Upper lobe of left lung (tissue), 6 donors: ENCODE measurements at regions not wholly inside any gene's neighbourhood (a gene's known extent, or its start where the extent isn't known, plus 50 kb on each side); places are given as distances from the start of the nearest gene placed in this dataset.

Source experiments
- ATAC-seq, 2 donors: fragments of 200-7000 bp; cut with Tn5 transposase; one replicate each; pipeline ENCODE4 v1.9.1; 2022; ENCODE audit warnings: mild to moderate bottlenecking in 2 of 2, moderate library complexity in 2 of 2; ENCODE audit not compliant: low FRiP score in 2 of 2
- DNase-seq, 2 donors: peaks; one replicate each; pipeline ENCODE4 v3.0.0-alpha.2; 2019 to 2020
- H3K27ac ChIP-seq, 4 donors: fragments of 200-600 bp; sonication (generic); one replicate each; pipeline ENCODE4 v1.5.1; 2016 to 2019
- H3K27me3 ChIP-seq, 4 donors: fragments of 200-600 bp; sonication (generic); one replicate each; pipeline ENCODE4 v1.5.1; 2017 to 2019
- H3K36me3 ChIP-seq, 4 donors: fragments of 200-600 bp; sonication (generic); one replicate each; pipeline ENCODE4 v1.5.1; 2016 to 2019
- H3K4me1 ChIP-seq, 4 donors: fragments of 200-600 bp; sonication (generic); one replicate each; pipeline ENCODE4 v1.5.1; 2018 to 2019
- H3K4me3 ChIP-seq, 4 donors: fragments of 200-600 bp; sonication (generic); one replicate each; pipeline ENCODE4 v1.5.1; 2017 to 2019; ENCODE audit warnings: mild to moderate bottlenecking in 2 of 4, moderate library complexity in 1 of 4
- H3K9me3 ChIP-seq, 4 donors: fragments of 200-600 bp; sonication (generic); one replicate each; pipeline ENCODE4 v1.5.1; 2018 to 2019
- EP300 ChIP-seq, 4 donors: sonication (generic); formaldehyde crosslinking; IDR thresholded peaks; one replicate each; pipeline ENCODE4 v1.5.1; 2017; ENCODE audit warnings: antibody characterized with exemption in 4 of 4, control low read depth in 2 of 4
- POLR2A ChIP-seq, 4 donors: fragments of 450-650 bp; IDR thresholded peaks; one replicate each; pipeline ENCODE4 v1.5.1; 2016 to 2017; ENCODE audit warnings: antibody characterized with exemption in 4 of 4, mild to moderate bottlenecking in 2 of 4
- POLR2AphosphoS5 ChIP-seq, 2 donors: sonication (generic); formaldehyde crosslinking; IDR thresholded peaks; one replicate each; pipeline ENCODE4 v1.5.1; 2017; ENCODE audit warnings: antibody characterized with exemption in 2 of 2
- whole genome bisulfite sequencing, 2 donors: methylation state at CpG; one replicate each; pipeline ENCODE4 v1.1.5; 2017 to 2018; 5-methylcytosine and 5-hydroxymethylcytosine counted together
- TF ChIP-seq, protein P1 (sequence below), 6 experiments: fragments of 450-650 bp in 4 of 6; fragments of 200-600 bp in 2 of 6; sonication (generic) in 2 of 6; IDR thresholded peaks; one replicate each; pipeline ENCODE4 v1.5.1; 2016 to 2019; ENCODE audit warnings: antibody characterized with exemption in 6 of 6
- donor health status: DM: no; HTN: no; CAD: no; lungs with moderate emphysema.
- donor health status: DM: no; HTN: yes; CAD: no; lungs with severe emphysema.

DNA sequence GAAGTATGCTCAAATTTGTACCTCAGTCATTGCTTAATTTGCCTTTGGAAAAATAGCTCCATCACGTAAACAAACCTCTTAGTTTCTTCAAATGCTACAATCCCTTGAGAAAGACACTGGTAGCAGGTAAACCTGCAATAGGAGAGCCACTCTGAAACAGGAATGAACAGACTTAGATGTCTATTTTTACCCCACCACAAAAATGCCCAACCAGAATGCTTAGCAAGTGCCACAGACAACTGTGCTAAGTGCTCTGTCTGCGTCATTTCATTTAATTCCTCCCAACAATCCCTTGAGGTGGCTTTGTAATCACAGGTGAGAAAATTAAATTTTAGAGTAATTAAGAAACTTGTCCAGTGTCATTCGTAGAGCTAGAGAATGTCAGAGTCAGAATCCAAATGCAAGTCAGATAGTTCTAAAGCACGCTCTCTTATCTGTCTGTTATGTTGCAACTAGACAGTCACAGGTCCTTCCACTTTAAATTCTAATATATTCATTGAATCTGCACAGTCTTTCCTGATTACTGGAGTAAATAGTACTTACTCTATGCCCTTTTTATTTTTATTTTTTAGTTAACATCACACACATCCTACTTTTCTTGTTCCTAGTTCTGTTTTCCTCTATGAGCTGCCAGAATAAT, 89.0 kb upstream of the GRIA4 start:
- Histone ChIP-seq H3K27ac (no peak overlapping the region), H3K4me3 (no peak overlapping the region), H3K36me3 (no peaks in the 10 kb centered on the region), H3K9me3 (no peaks in the 10 kb centered on the region), H3K27me3 (no peaks in the 10 kb centered on the region), H3K4me1 (no peaks in the 10 kb centered on the region)
- TF ChIP-seq, protein P1, sequence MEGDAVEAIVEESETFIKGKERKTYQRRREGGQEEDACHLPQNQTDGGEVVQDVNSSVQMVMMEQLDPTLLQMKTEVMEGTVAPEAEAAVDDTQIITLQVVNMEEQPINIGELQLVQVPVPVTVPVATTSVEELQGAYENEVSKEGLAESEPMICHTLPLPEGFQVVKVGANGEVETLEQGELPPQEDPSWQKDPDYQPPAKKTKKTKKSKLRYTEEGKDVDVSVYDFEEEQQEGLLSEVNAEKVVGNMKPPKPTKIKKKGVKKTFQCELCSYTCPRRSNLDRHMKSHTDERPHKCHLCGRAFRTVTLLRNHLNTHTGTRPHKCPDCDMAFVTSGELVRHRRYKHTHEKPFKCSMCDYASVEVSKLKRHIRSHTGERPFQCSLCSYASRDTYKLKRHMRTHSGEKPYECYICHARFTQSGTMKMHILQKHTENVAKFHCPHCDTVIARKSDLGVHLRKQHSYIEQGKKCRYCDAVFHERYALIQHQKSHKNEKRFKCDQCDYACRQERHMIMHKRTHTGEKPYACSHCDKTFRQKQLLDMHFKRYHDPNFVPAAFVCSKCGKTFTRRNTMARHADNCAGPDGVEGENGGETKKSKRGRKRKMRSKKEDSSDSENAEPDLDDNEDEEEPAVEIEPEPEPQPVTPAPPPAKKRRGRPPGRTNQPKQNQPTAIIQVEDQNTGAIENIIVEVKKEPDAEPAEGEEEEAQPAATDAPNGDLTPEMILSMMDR (IDR thresholded peaks at IDR 0.05): no peak
- no peak for TF ChIP-seq EP300 (IDR thresholded peaks at IDR 0.05)
- TF ChIP-seq POLR2A (IDR thresholded peaks at IDR 0.05): no peak
- TF ChIP-seq POLR2AphosphoS5 (IDR thresholded peaks at IDR 0.05): no peak
- WGBS, 2 donors: 86% methylated on average over 4 of the region's 4 CpGs
- ATAC-seq (no peak), DNase-seq (no peak)

DNA sequence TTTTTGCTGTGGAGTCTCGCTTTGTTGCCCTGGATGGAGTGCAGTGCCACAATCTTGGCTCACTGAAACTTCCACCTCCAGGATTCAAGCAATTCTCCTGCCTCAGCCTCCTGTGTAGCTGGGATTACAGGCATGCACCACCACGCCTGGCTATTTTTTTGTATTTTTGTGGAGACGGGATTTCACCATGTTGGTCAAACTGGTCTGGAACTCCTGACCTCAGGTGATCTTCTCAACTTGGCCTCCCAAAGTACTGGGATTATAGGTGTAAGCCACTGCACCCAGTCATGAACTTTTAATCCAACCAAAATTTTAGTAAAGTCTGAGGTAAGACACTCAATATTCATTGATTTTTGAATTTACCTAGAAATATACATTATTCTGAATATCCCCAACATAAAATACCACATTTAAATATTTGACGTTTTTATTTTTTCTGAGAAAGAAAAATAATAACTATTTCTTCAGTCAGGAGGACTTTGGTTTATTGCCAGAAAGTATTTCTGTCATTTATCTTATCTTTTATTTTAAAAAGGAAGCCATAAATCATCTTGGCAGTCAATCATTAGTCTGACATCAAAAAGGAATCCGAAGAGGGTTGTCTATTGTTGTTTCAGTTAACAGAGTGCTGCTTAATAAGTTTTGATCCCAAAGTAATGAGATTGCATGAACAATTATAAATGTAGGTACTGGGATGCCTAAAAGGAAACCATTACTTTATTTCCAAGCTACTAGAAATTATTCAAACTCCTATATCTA, 102.2 kb upstream of the GRIA4 start:
- no peaks in the 10 kb centered on the region for H3K27me3 ChIP-seq

DNA sequence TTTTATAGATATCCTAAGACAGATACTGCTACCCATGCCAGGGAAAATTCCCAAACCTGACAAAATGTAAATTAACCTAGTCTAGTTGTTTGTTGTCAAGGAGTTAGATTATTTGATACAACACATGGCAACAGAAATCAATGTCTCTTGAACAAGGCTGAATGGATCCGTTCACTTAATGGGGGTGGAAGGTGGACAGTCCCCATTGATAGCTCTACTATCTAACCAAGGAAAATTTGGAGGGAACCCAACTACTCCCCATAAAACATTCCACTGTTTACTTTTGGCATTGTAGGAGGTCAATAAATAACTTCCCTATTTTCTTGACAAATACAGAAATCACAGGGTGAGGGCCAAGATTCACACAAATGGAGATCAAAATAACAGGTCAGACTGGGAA, 117.9 kb upstream of the GRIA4 start:
- TF ChIP-seq POLR2A (IDR thresholded peaks at IDR 0.05): no peak
- no peak for TF ChIP-seq EP300 (IDR thresholded peaks at IDR 0.05)
- no peak for TF ChIP-seq POLR2AphosphoS5 (IDR thresholded peaks at IDR 0.05)
- TF ChIP-seq, protein P1 (IDR thresholded peaks at IDR 0.05): no peak
- Histone ChIP-seq H3K36me3 (no peaks in the 10 kb centered on the region), H3K27ac (no peak overlapping the region), H3K4me1 (no peaks in the 10 kb centered on the region), H3K27me3 (no peaks in the 10 kb centered on the region), H3K9me3 (no peaks in the 10 kb centered on the region), H3K4me3 (no peak overlapping the region)
- WGBS, 2 donors: 89 to 100% methylated on average over 1 of the region's 1 CpG
- DNase-seq (no peak), ATAC-seq (no peak)

More for the DNA sequence above, 102.2 kb upstream of the GRIA4 start:
- 73 to 79% methylated on average over 5 of the region's 5 CpGs for WGBS, 2 donors
- no peak for DNase-seq
- TF ChIP-seq, protein P1 (IDR thresholded peaks at IDR 0.05): no peak
- TF ChIP-seq POLR2A (IDR thresholded peaks at IDR 0.05) (no peak), POLR2AphosphoS5 (IDR thresholded peaks at IDR 0.05) (no peak), EP300 (IDR thresholded peaks at IDR 0.05) (no peak)
- H3K36me3 ChIP-seq: no peaks in the 10 kb centered on the region
- ATAC-seq: no peak
- H3K4me3 ChIP-seq: no peak overlapping the region
- no peaks in the 10 kb centered on the region for H3K9me3 ChIP-seq
- H3K27ac ChIP-seq: no peak overlapping the region
- no peaks in the 10 kb centered on the region for H3K4me1 ChIP-seq

DNA sequence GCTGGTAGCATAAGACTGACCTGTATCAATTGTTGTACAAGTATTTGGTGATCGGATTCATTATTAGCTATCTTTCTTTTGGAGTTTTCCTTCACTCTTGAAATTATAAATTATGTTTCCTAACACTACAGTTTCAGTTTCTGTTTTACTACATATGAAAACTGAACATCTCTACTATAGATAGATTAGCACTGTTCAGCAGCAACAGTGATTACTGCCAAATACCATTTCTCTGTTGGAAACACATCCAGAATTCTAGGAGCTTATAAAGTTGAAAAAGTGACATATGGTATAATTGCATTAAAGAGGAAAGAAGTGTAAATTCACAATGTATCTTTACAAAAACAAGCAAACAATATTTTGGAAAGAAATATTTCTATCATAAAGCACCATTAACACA, 118.5 kb upstream of the GRIA4 start:
- Histone ChIP-seq H3K36me3 (no peaks in the 10 kb centered on the region), H3K4me1 (no peaks in the 10 kb centered on the region), H3K27ac (no peak overlapping the region), H3K4me3 (no peak overlapping the region), H3K27me3 (no peaks in the 10 kb centered on the region), H3K9me3 (no peaks in the 10 kb centered on the region)
- DNase-seq: no peak
- 84 to 95% methylated on average over 1 of the region's 1 CpG for WGBS, 2 donors
- TF ChIP-seq POLR2A (IDR thresholded peaks at IDR 0.05) (no peak), POLR2AphosphoS5 (IDR thresholded peaks at IDR 0.05) (no peak), EP300 (IDR thresholded peaks at IDR 0.05) (no peak)
- TF ChIP-seq, protein P1 (IDR thresholded peaks at IDR 0.05): no peak
- no peak for ATAC-seq
